Transverse colon (tissue), 4 donors: ENCODE measurements at regions not wholly inside any gene's neighbourhood (a gene's known extent, or its start where the extent isn't known, plus 50 kb on each side); places are given as distances from the start of the nearest gene placed in this dataset.

ENCODE experiments used
- POLR2AphosphoS5 ChIP-seq, 3 donors: sonication (generic); formaldehyde crosslinking; IDR thresholded peaks; one replicate each; pipeline ENCODE4 v1.6.1; 2016; ENCODE audit warnings: antibody characterized with exemption in 3 of 3
- TF ChIP-seq, protein P1 (sequence below), 5 experiments: fragments of 200-600 bp in 3 of 5; fragments of 450-650 bp in 2 of 5; sonication (generic) in 3 of 5; IDR thresholded peaks; 1 replicate in 2 of 5; 2 replicates in 3 of 5; pipeline ENCODE4 v1.5.1; 2016 to 2017; ENCODE audit warnings: antibody characterized with exemption in 5 of 5, inconsistent platforms in 3 of 5, mild to moderate bottlenecking in 2 of 5, moderate library complexity in 1 of 5

GRCh38 chr1:200328379-200328778 lies 81.5 kb downstream of the ZNF281 start:
- TF ChIP-seq POLR2AphosphoS5 (IDR thresholded peaks at IDR 0.05) = no peak
- TF ChIP-seq, protein P1, sequence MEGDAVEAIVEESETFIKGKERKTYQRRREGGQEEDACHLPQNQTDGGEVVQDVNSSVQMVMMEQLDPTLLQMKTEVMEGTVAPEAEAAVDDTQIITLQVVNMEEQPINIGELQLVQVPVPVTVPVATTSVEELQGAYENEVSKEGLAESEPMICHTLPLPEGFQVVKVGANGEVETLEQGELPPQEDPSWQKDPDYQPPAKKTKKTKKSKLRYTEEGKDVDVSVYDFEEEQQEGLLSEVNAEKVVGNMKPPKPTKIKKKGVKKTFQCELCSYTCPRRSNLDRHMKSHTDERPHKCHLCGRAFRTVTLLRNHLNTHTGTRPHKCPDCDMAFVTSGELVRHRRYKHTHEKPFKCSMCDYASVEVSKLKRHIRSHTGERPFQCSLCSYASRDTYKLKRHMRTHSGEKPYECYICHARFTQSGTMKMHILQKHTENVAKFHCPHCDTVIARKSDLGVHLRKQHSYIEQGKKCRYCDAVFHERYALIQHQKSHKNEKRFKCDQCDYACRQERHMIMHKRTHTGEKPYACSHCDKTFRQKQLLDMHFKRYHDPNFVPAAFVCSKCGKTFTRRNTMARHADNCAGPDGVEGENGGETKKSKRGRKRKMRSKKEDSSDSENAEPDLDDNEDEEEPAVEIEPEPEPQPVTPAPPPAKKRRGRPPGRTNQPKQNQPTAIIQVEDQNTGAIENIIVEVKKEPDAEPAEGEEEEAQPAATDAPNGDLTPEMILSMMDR (IDR thresholded peaks at IDR 0.05) = no peak
